ENCODE measurements at regions not wholly inside any gene's neighbourhood (a gene's known extent, or its start where the extent isn't known, plus 50 kb on each side); places are given as distances from the start of the nearest gene placed in this dataset.

- no peak for TF ChIP-seq ZNF532 (CRISPR knock-in tag; IDR thresholded peaks at IDR 0.05; ENCODE audit: borderline replicate concordance)
- TF ChIP-seq ELF4 (CRISPR knock-in tag; IDR thresholded peaks at IDR 0.05; ENCODE audit: low read depth): no peak
- TF ChIP-seq CREM (CRISPR knock-in tag; IDR thresholded peaks at IDR 0.05): no peak
- TF ChIP-seq ZNF263 (CRISPR knock-in tag; IDR thresholded peaks at IDR 0.05; ENCODE audit: low read depth): no peak
- no peak for TF ChIP-seq GRHL2 (CRISPR knock-in tag; IDR thresholded peaks at IDR 0.05; ENCODE audit: insufficient replicate concordance, severe bottlenecking)
- no peak for TF ChIP-seq ZNF317 (CRISPR knock-in tag; IDR thresholded peaks at IDR 0.05; ENCODE audit: borderline replicate concordance, low read depth)
- TF ChIP-seq HMGXB4 (CRISPR knock-in tag; IDR thresholded peaks at IDR 0.05): no peak
- no peak for TF ChIP-seq TP53 (CRISPR knock-in tag; IDR thresholded peaks at IDR 0.05)
- no peak for TF ChIP-seq OVOL2 (CRISPR knock-in tag; IDR thresholded peaks at IDR 0.05; ENCODE audit: borderline replicate concordance)
These were observed 99.6 kb upstream of the SORBS2 start (continued) for GRCh38 chr4:185911556-185912064.

- no peaks in the 10 kb centered on the region for H3K27me3 Mint-ChIP-seq (ENCODE audit: low read depth)
- TF ChIP-seq PRRX2 (CRISPR knock-in tag; IDR thresholded peaks at IDR 0.05) (no peak), ZMAT4 (CRISPR knock-in tag; IDR thresholded peaks at IDR 0.05) (no peak), MYBL2 (CRISPR knock-in tag; IDR thresholded peaks at IDR 0.05) (no peak), GTF2I (CRISPR knock-in tag; conservative IDR thresholded peaks at IDR 0.05) (no peak), E2F1 (CRISPR knock-in tag; IDR thresholded peaks at IDR 0.05) (no peak), CTCF (IDR thresholded peaks at IDR 0.05) (no peak), TEAD4 (CRISPR knock-in tag; IDR thresholded peaks at IDR 0.05) (no peak), ZNF232 (CRISPR knock-in tag; IDR thresholded peaks at IDR 0.05) (no peak), ZNF532 (CRISPR knock-in tag; IDR thresholded peaks at IDR 0.05; ENCODE audit: borderline replicate concordance) (no peak), STAT6 (CRISPR knock-in tag; conservative IDR thresholded peaks at IDR 0.05; ENCODE audit: low read depth) (no peak), CREM (CRISPR knock-in tag; IDR thresholded peaks at IDR 0.05) (no peak), RELA (CRISPR knock-in tag; IDR thresholded peaks at IDR 0.05; ENCODE audit: borderline replicate concordance) (no peak)
These were observed 100.8 kb upstream of the SORBS2 start for GRCh38 chr4:185912779-185913178.

More at GRCh38 chr4:185912779-185913178, 100.8 kb upstream of the SORBS2 start:
- ATAC-seq (no peak), DNase-seq (ENCODE audit: low spot score) (no peak)
- POLR2A ChIA-PET: interaction anchor here (0.7 kb wide), 1 partner anchor 138 kb away, joined by 6 read pairs; no protein-coding TSS in a partner anchor
- H3K36me3 Mint-ChIP-seq: 0 out of 2 replicates have a peak, but pooled peaks cover 2% of the 10 kb centered on the region
- no peak overlapping the region for H3K27ac Mint-ChIP-seq
- peaks cover 4% of the 10 kb centered on the region for H3K9me3 Mint-ChIP-seq
- H3K4me3 Mint-ChIP-seq: no peak overlapping the region
- CTCF ChIA-PET: interaction anchor here (0.9 kb wide), 1 partner anchor 109 kb away, joined by 3 read pairs; no protein-coding TSS in a partner anchor
- peaks cover 47% of the 10 kb centered on the region for H3K4me1 Mint-ChIP-seq
